HG02943 (cell line): ENCODE measurements at regions not wholly inside any gene's neighbourhood (a gene's known extent, or its start where the extent isn't known, plus 50 kb on each side); places are given as distances from the start of the nearest gene placed in this dataset.
"Not testable (repeated sequence)": the region's sequence is repeated elsewhere in the genome, so short reads cannot be mapped to it uniquely, and the experiment has no call there.

Experiments
- ATAC-seq: cut with Tn5 transposase; IDR thresholded peaks from one replicate; pipeline ENCODE4 v1.9.1; 2021; ENCODE audit warnings: mild to moderate bottlenecking, low read depth, moderate library complexity; ENCODE audit not compliant: unreplicated experiment

- no peak for ATAC-seq
These were observed 153.7 kb upstream of the SLC38A2 start for GRCh38 chr12:46526233-46526632.

- no peak for ATAC-seq
These were observed 152.2 kb upstream of the SLC38A2 start for GRCh38 chr12:46524778-46525177.

GRCh38 chr12:46523863-46524770 lies 151.5 kb upstream of the SLC38A2 start:
- no peak for ATAC-seq

GRCh38 chr12:46523446-46523845 lies 150.9 kb upstream of the SLC38A2 start:
- no peak for ATAC-seq

GRCh38 chr12:46522071-46522470 lies 149.5 kb upstream of the SLC38A2 start:
- no peak for ATAC-seq

- ATAC-seq = no peak
These were observed 148.6 kb upstream of the SLC38A2 start for GRCh38 chr12:46521145-46521544.

GRCh38 chr12:46519407-46519806 lies 146.8 kb upstream of the SLC38A2 start:
- ATAC-seq = no peak

GRCh38 chr12:46518729-46519128 lies 146.2 kb upstream of the SLC38A2 start:
- no peak for ATAC-seq

- no peak for ATAC-seq
These were observed 145.6 kb upstream of the SLC38A2 start for GRCh38 chr12:46518169-46518568.

GRCh38 chr12:46517579-46517962 lies 145.0 kb upstream of the SLC38A2 start:
- peak; percentile 41 for ATAC-seq

- peak; percentile 96 for ATAC-seq
These were observed 144.5 kb upstream of the SLC38A2 start for GRCh38 chr12:46516933-46517578.

- ATAC-seq = peak; percentile 1
These were observed 143.8 kb upstream of the SLC38A2 start for GRCh38 chr12:46516238-46516932.

- no peak for ATAC-seq
These were observed 143.3 kb upstream of the SLC38A2 start for GRCh38 chr12:46515829-46516228.

GRCh38 chr12:46514886-46515285 lies 142.3 kb upstream of the SLC38A2 start:
- no peak for ATAC-seq

GRCh38 chr12:46510257-46510656 lies 137.7 kb upstream of the SLC38A2 start:
- ATAC-seq = not testable (repeated sequence)

GRCh38 chr12:46509135-46509534 lies 136.6 kb upstream of the SLC38A2 start:
- no peak for ATAC-seq

GRCh38 chr12:46508651-46509050 lies 136.1 kb upstream of the SLC38A2 start:
- ATAC-seq = no peak

GRCh38 chr12:46507766-46508165 lies 135.2 kb upstream of the SLC38A2 start:
- ATAC-seq = no peak

GRCh38 chr12:46506961-46507360 lies 134.4 kb upstream of the SLC38A2 start:
- no peak for ATAC-seq

GRCh38 chr12:46506198-46506597 lies 133.6 kb upstream of the SLC38A2 start:
- no peak for ATAC-seq

GRCh38 chr12:46504494-46504893 lies 131.9 kb upstream of the SLC38A2 start:
- ATAC-seq = no peak
